Choroid plexus epithelial cell (primary cell): ENCODE measurements at regions not wholly inside any gene's neighbourhood (a gene's known extent, or its start where the extent isn't known, plus 50 kb on each side); places are given as distances from the start of the nearest gene placed in this dataset.

ENCODE experiments used
- DNase-seq: peaks from one replicate; pipeline ENCODE4 v3.0.0-alpha.2; 2010; ENCODE audit warnings: low read depth
- H3K4me3 ChIP-seq: 2 replicates; pipeline ENCODE4 v1.5.1; 2011; ENCODE audit warnings: low read depth, mild to moderate bottlenecking, control low read depth, low read length, moderate library complexity
- CTCF ChIP-seq: conservative IDR thresholded peaks from 2 replicates; pipeline ENCODE4 v1.5.1; 2011; ENCODE audit warnings: low read depth, mild to moderate bottlenecking, control low read depth, inconsistent platforms, low read length, moderate library complexity

DNA sequence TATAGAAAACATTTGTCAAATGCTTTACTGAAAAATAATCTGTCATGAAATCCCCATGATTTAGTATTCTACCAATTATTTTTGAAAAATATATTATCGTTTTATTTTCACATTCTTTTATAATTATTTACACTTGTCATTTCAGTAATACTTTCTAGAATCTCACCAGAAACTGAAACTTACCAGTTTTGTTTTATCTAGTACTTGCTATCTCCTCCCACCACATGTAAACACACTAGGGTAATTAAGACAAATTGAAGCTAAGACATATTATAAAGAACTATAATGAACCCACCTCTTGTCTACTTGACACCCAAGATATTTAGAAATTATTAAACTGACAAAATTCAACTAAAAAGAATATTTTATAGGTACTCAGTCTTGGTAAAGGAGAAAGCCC, 51.5 kb upstream of the GRM3 start:
- H3K4me3 ChIP-seq = no peak overlapping the region
- TF ChIP-seq CTCF = no peak
- no peak for DNase-seq

DNA sequence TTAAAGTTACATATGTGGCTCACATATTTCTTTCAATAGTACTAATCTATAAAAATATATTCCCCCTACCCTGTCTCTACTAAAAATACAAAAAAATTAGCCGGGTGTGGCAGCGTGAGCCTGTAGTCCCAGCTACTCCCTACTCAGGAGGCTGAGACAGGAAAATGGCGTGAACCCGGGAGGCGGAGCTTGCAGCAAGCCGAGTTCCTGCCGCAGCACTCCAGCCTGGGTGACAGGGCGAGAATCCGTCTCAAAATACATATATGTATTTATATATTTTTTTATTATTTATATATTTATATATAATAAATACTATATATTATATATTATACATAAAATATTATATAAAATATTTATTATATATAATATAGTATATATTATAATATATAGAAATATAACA, 69.7 kb upstream of the GRM3 start:
- H3K4me3 ChIP-seq = no peak overlapping the region
- no peak for TF ChIP-seq CTCF
- no peak for DNase-seq

DNA sequence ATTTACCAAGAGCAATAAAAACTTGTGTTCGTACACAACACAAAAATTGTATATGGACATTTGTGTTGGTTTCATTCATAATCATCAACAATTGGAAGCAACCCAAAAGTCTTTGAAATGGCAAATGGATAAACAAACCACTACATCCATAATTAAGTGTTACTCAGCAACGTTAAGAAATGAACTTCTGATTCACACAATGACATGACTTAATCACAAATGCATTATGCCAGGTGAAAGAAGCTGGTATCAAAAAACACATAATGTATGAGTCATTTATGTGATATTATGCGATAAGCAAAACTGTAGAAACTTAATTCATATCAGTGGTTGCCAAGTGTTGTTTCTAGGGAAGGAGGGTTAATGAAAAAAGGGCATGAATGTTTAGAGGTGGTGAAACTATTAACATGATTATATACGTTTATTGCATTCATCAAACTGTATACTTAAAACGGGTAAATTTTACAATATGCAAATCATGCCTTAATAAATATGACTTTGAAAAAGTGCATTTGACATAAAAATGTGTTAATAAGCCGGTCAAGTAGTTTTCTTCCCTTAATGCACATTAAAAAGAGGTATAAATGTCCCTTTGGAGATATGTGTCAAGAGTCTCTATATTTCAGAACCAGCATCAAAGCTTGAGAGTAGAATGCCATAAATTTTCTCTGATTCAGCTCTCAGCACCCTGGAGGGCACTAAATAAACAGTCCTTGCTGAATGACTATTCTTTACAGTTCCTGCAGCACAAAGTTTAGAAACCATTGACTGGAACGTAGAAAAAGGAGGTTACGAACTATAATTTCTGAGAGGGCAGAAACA, 84.8 kb upstream of the GRM3 start:
- no peak for DNase-seq
- no peak for TF ChIP-seq CTCF
- H3K4me3 ChIP-seq = no peak overlapping the region

GRCh38 chr7:86534641-86535040, 109.1 kb upstream of the GRM3 start:
- TF ChIP-seq CTCF = no peak
- no peak overlapping the region for H3K4me3 ChIP-seq
- no peak for DNase-seq

GRCh38 chr7:86504229-86504628, 139.5 kb upstream of the GRM3 start:
- no peak for TF ChIP-seq CTCF
- no peak for DNase-seq
- H3K4me3 ChIP-seq = no peak overlapping the region

DNA sequence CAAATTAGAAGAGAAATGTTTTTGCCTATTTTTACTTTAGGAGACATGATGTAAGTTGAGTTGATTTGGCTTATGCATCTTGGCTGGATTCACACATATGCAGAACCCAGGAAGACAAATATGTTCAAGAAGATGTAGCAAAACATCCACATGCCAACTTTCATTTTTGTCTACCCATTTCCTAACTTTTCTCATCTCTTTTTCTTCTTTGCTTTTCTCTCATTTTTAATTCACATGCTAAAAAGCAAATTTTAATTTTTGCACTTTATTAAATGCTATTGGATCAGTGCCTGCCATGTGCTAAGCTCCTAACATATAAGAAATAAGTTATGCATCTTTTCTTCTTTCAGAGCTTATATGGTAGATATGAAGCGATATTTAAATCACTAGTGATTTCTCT, 143.7 kb upstream of the GRM3 start:
- TF ChIP-seq CTCF = no peak
- no peak overlapping the region for H3K4me3 ChIP-seq

DNA sequence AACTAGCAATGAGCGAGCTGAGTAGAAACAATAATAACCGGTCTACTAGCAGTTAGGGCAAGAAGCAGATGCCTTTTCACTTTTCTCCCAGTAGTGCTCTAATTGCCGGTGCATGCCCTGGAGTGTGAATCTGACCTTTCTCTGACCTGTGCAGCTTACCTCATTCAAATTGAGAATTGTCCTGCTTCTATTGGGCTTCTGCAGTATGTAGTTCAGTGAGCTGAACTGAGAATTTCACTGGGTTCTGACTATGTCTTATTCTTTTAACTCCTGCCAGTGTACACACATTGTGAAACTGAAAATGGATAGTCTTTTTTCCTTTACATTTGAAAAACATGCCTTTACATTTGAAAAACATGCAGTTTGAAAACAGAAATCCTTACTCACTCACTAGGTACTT, 157.9 kb upstream of the GRM3 start:
- no peak for TF ChIP-seq CTCF

More for the DNA sequence above, 143.7 kb upstream of the GRM3 start:
- no peak for DNase-seq

More for the DNA sequence above, 157.9 kb upstream of the GRM3 start:
- no peak for DNase-seq
- no peak overlapping the region for H3K4me3 ChIP-seq
